ENCODE measurements at regions not wholly inside any gene's neighbourhood (a gene's known extent, or its start where the extent isn't known, plus 50 kb on each side); places are given as distances from the start of the nearest gene placed in this dataset.

DNA sequence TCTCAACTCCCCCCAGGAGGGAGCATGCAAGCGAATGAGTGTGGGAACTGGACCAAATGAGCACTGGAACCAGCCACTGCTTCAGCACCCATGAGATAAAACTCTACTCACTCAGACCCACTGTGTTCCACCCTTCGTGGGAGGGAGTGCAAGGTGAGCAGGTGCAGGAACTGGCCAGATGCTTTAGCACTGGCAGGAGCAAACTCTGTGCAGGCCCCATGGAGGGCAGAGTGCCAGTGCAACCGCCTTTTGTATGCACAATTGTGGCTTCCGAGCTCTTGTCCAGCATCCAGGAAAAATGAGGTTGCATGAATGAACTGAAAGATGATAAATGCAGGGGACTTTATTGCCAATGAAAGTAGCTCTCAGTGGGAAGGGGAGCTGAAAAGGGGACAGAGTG lies 67.4 kb upstream of the CCDC112 start (continued):
- TF ChIP-seq, protein P1, sequence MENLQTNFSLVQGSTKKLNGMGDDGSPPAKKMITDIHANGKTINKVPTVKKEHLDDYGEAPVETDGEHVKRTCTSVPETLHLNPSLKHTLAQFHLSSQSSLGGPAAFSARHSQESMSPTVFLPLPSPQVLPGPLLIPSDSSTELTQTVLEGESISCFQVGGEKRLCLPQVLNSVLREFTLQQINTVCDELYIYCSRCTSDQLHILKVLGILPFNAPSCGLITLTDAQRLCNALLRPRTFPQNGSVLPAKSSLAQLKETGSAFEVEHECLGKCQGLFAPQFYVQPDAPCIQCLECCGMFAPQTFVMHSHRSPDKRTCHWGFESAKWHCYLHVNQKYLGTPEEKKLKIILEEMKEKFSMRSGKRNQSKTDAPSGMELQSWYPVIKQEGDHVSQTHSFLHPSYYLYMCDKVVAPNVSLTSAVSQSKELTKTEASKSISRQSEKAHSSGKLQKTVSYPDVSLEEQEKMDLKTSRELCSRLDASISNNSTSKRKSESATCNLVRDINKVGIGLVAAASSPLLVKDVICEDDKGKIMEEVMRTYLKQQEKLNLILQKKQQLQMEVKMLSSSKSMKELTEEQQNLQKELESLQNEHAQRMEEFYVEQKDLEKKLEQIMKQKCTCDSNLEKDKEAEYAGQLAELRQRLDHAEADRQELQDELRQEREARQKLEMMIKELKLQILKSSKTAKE (IDR thresholded peaks at IDR 0.05; ENCODE audit: low read depth, poor library complexity, severe bottlenecking) = no peak
- TF ChIP-seq WRNIP1 (IDR thresholded peaks at IDR 0.05; ENCODE audit: borderline replicate concordance, low read depth, low read length) = no peak

DNA sequence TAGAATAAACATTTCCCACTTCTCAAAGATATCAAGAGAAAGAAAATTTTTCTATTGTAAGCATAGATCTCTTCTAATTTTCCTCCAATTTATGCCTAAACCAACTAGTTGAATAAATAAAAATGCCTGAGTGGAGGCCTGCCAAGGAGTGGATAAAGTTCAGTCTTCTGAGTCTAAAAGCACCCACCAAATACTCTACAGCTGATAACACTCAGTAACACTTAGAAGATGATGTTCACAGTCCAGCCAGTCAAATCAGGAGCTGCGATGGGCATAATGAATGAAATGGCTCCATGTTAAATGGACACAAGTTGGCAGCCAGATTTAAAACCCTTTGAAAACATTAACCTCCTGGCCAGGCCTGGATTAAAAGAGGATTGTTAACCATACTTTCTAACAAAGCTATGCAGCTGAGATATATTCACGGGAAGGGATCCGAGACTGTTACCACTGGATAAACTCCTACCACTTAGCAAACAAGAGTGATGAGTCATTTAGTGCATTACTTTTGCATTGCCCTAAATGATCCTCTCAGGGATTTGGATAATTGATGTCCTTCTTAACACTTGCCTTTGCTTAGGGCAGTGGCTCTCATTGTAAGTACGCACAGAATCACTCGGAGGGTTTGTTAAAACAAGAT lies 63.7 kb upstream of the CCDC112 start:
- CTCF ChIA-PET = no interaction called here
- no TSS peak for BruUV-seq (replicated peaks)
- SMC1A ChIA-PET (ENCODE audit: uncharacterized antibody, unreplicated experiment) = no interaction called here
- TF ChIP-seq KAT2A (conservative IDR thresholded peaks at IDR 0.05; ENCODE audit: control insufficient read depth, low read depth, low read length) (no peak), ZNF622 (IDR thresholded peaks at IDR 0.05) (no peak), POLR2AphosphoS5 (IDR thresholded peaks at IDR 0.05; ENCODE audit: low read length) (no peak), BMI1 (IDR thresholded peaks at IDR 0.05; ENCODE audit: borderline replicate concordance) (no peak), ZSCAN29 (IDR thresholded peaks at IDR 0.05) (no peak), DPF2 (IDR thresholded peaks at IDR 0.05) (no peak), TCF12 (IDR thresholded peaks at IDR 0.05; ENCODE audit: low read depth, low read length) (no peak), NRF1 (conservative IDR thresholded peaks at IDR 0.05; ENCODE audit: low read depth, low read length) (no peak), NFIC (IDR thresholded peaks at IDR 0.05; ENCODE audit: low read depth, low read length) (no peak), SREBF2 (IDR thresholded peaks at IDR 0.05; ENCODE audit: low read length) (no peak), MTA2 (IDR thresholded peaks at IDR 0.05; ENCODE audit: low read depth) (no peak)
- Histone ChIP-seq H3K36me3 (ENCODE audit: control insufficient read depth in 2 of 2, insufficient read depth in 2 of 2, low read length in 1 of 2) (no peaks in the 10 kb centered on the region), H3K4me3 (no peak overlapping the region), H3K9ac (ENCODE audit: control insufficient read depth, insufficient read depth, low read length) (no peak overlapping the region), H3K27ac (ENCODE audit: control insufficient read depth, insufficient read depth) (no peak overlapping the region), H3K27me3 (replicated peaks in 1 of 2; ENCODE audit: control insufficient read depth in 2 of 2, insufficient read depth in 2 of 2, low read length in 1 of 2) (no peaks in the 10 kb centered on the region), H3K79me2 (ENCODE audit: control insufficient read depth, insufficient read depth, low read length) (no peaks in the 10 kb centered on the region), H4K20me1 (ENCODE audit: control insufficient read depth, insufficient read depth) (no peaks in the 10 kb centered on the region), H2AFZ (ENCODE audit: control insufficient read depth, low read depth, low read length) (no peak overlapping the region), H3K9me3 (replicated peaks; ENCODE audit: control insufficient read depth, insufficient read depth, low read length) (no peaks in the 10 kb centered on the region), H3K4me1 (ENCODE audit: control insufficient read depth, insufficient read depth, low read length) (no peaks in the 10 kb centered on the region), H3K4me2 (ENCODE audit: control insufficient read depth, insufficient read depth) (no peak overlapping the region)
- in situ Hi-C loops (cut with MboI) (no loop called here), intact Hi-C loops (cut with micrococcal nuclease; ENCODE audit: unreplicated experiment) (no loop called here)
- 74% methylated on average over 5 of the region's 5 CpGs for WGBS (ENCODE audit: insufficient coverage, insufficient replicate concordance, low lambda C conversion rate, missing lambda C conversion rate)
- POLR2A ChIA-PET = no interaction called here
- ATAC-seq = no peak
- RAD21 ChIA-PET (ENCODE audit: unreplicated experiment) = no interaction called here
- FAIRE-seq = no peak
- no peak for DNase-seq (ENCODE audit: low read depth, low spot score)

Measured in GM12878 (cell line).